Liver (tissue), 8 donors: ENCODE measurements at regions not wholly inside any gene's neighbourhood (a gene's known extent, or its start where the extent isn't known, plus 50 kb on each side); places are given as distances from the start of the nearest gene placed in this dataset.

Experiments
- DNase-seq: peaks from one replicate; pipeline ENCODE4 v3.0.0-alpha.2; 2017; ENCODE audit warnings: low spot score
- H3K27ac ChIP-seq, 2 donors: one replicate each; pipeline ENCODE4 v1.7.0; 2013; ENCODE audit warnings: inconsistent platforms in 2 of 2, low read length in 2 of 2, control low read depth in 1 of 2, low read depth in 1 of 2, mild to moderate bottlenecking in 1 of 2
- H3K27me3 ChIP-seq, 4 donors: one replicate each; pipeline versions ENCODE4 v1.6.1 to v1.7.0; 2013; ENCODE audit warnings: low read length in 3 of 4, inconsistent platforms in 1 of 4, mild to moderate bottlenecking in 1 of 4, moderate library complexity in 1 of 4; ENCODE audit not compliant: control insufficient read depth in 4 of 4, insufficient read depth in 4 of 4
- H3K36me3 ChIP-seq, 4 donors: one replicate each; pipeline versions ENCODE4 v1.6.1 to v1.7.0; 2013; ENCODE audit warnings: low read length in 3 of 4, mild to moderate bottlenecking in 3 of 4, low read depth in 1 of 4, moderate library complexity in 1 of 4; ENCODE audit not compliant: control insufficient read depth in 4 of 4, insufficient read depth in 3 of 4
- H3K4me1 ChIP-seq, 4 donors: one replicate each; pipeline versions ENCODE4 v1.6.1 to v1.7.0; 2013; ENCODE audit warnings: low read length in 3 of 4, mild to moderate bottlenecking in 3 of 4, moderate library complexity in 1 of 4; ENCODE audit not compliant: control insufficient read depth in 4 of 4, insufficient read depth in 4 of 4
- H3K4me3 ChIP-seq, 3 donors: one replicate each; pipeline versions ENCODE4 v1.6.1 to v1.7.0; 2013; ENCODE audit warnings: low read length in 3 of 3, control low read depth in 1 of 3, low read depth in 1 of 3, mild to moderate bottlenecking in 1 of 3
- H3K9ac ChIP-seq, 2 donors: one replicate each; pipeline ENCODE4 v1.7.0; 2013; ENCODE audit warnings: low read length in 2 of 2, mild to moderate bottlenecking in 2 of 2, moderate library complexity in 2 of 2, control low read depth in 1 of 2, low read depth in 1 of 2
- H3K9me3 ChIP-seq, 4 donors: one replicate each; pipeline versions ENCODE4 v1.6.1 to v1.7.0; 2013; ENCODE audit warnings: low read length in 3 of 4; ENCODE audit not compliant: control insufficient read depth in 4 of 4
- EGR1 ChIP-seq, 2 donors: IDR thresholded peaks; 2 replicates each; pipeline ENCODE4 v1.6.1; 2016 to 2018; ENCODE audit warnings: antibody characterized with exemption in 2 of 2, low read depth in 2 of 2
- FOXA1 ChIP-seq: IDR thresholded peaks from 2 replicates; pipeline ENCODE4 v1.6.1; 2016; ENCODE audit warnings: antibody characterized with exemption
- FOXA2 ChIP-seq: IDR thresholded peaks from 2 replicates; pipeline ENCODE4 v1.6.1; 2016; ENCODE audit warnings: antibody characterized with exemption
- GABPA ChIP-seq, 2 donors: IDR thresholded peaks in 1 of 2; conservative IDR thresholded peaks in 1 of 2; 2 replicates each; pipeline ENCODE4 v1.6.1; 2016; ENCODE audit warnings: antibody characterized with exemption in 2 of 2, mild to moderate bottlenecking in 1 of 2, moderate library complexity in 1 of 2
- HNF4A ChIP-seq, 2 donors: conservative IDR thresholded peaks; 2 replicates each; pipeline ENCODE4 v1.6.1; 2016; ENCODE audit warnings: antibody characterized with exemption in 2 of 2, mild to moderate bottlenecking in 2 of 2
- HNF4G ChIP-seq: IDR thresholded peaks from 2 replicates; pipeline ENCODE4 v1.6.1; 2016; ENCODE audit warnings: antibody characterized with exemption
- JUND ChIP-seq, 2 donors: IDR thresholded peaks; 2 replicates each; pipeline ENCODE4 v1.6.1; 2016; ENCODE audit warnings: antibody characterized with exemption in 2 of 2
- NR2F2 ChIP-seq: IDR thresholded peaks from 2 replicates; pipeline ENCODE4 v1.6.1; 2016; ENCODE audit warnings: antibody characterized with exemption
- RAD21 ChIP-seq, 2 donors: IDR thresholded peaks; 2 replicates each; pipeline ENCODE4 v1.6.1; 2016; ENCODE audit warnings: antibody characterized with exemption in 2 of 2, mild to moderate bottlenecking in 2 of 2
- RXRA ChIP-seq, 2 donors: IDR thresholded peaks; 2 replicates each; pipeline ENCODE4 v1.6.1; 2017 to 2018; ENCODE audit warnings: antibody characterized with exemption in 2 of 2, mild to moderate bottlenecking in 1 of 2
- SP1 ChIP-seq: IDR thresholded peaks from 2 replicates; pipeline ENCODE4 v1.6.1; 2018; ENCODE audit warnings: antibody characterized with exemption, mild to moderate bottlenecking
- YY1 ChIP-seq: IDR thresholded peaks from 2 replicates; pipeline ENCODE4 v1.6.1; 2016; ENCODE audit warnings: antibody characterized with exemption, mild to moderate bottlenecking
- WGBS: extraction: QIAGEN DNeasy Blood & Tissue Kit; methylation state at CpG from one replicate; pipeline ENCODE4 v1.1.7; 2013; 5-methylcytosine and 5-hydroxymethylcytosine counted together
- TF ChIP-seq, protein P1 (sequence below): IDR thresholded peaks from 2 replicates; pipeline ENCODE4 v1.6.1; 2016; ENCODE audit warnings: antibody characterized with exemption, mild to moderate bottlenecking
- TF ChIP-seq, protein P2 (sequence below): IDR thresholded peaks from 2 replicates; pipeline ENCODE4 v1.6.1; 2016; ENCODE audit warnings: antibody characterized with exemption
- TF ChIP-seq, protein P3 (sequence below): IDR thresholded peaks from 2 replicates; pipeline ENCODE4 v1.6.1; 2016; ENCODE audit warnings: antibody characterized with exemption
- TF ChIP-seq, protein P4 (sequence below): fragments of 150-350 bp; IDR thresholded peaks from 2 replicates; pipeline ENCODE4 v1.5.1; 2017; ENCODE audit warnings: improper control_type of control experiment, low read depth, low read length; ENCODE audit not compliant: missing input control
- TF ChIP-seq, protein P5 (sequence below): IDR thresholded peaks from 2 replicates; pipeline ENCODE4 v1.6.1; 2016; ENCODE audit warnings: antibody characterized with exemption
- donor health status: healthy.
- donor health status: healthy.
- donor health status: healthy.
- donor health status: healthy.
- donor health status: healthy.

DNA sequence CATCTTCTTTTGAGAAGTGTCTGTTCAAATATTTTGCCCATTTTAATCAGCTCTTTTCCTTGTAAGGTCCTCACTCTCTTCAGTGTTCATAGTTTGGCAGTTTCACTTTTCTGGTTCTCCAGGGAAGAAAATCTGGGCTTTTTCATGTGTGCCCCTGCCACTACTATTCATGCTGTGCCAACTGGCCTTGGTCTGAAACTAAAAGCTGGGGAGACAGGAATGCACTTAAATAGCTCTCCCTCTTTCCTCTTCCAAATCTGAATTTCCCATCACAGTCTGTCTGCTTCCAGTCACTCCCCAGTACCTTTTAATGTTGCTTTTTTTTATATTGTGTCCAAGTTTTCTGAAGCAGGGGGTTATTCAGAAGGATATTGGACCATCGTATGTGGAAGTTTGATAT, 574.3 kb upstream of the POU3F3 start:
- H3K36me3 ChIP-seq = no peaks in the 10 kb centered on the region
- no peak for DNase-seq
- 66% methylated on average over 1 of the region's 1 CpG for WGBS
- H3K9me3 ChIP-seq = no peaks in the 10 kb centered on the region
- TF ChIP-seq HNF4A (conservative IDR thresholded peaks at IDR 0.05) (no peak), FOXA1 (no peak), RAD21 (IDR thresholded peaks at IDR 0.05) (no peak), HNF4G (no peak), GABPA (IDR thresholded peaks at IDR 0.05 in 1 of 2, conservative IDR thresholded peaks at IDR 0.05 in 1 of 2) (no peak)
- TF ChIP-seq, protein P1, sequence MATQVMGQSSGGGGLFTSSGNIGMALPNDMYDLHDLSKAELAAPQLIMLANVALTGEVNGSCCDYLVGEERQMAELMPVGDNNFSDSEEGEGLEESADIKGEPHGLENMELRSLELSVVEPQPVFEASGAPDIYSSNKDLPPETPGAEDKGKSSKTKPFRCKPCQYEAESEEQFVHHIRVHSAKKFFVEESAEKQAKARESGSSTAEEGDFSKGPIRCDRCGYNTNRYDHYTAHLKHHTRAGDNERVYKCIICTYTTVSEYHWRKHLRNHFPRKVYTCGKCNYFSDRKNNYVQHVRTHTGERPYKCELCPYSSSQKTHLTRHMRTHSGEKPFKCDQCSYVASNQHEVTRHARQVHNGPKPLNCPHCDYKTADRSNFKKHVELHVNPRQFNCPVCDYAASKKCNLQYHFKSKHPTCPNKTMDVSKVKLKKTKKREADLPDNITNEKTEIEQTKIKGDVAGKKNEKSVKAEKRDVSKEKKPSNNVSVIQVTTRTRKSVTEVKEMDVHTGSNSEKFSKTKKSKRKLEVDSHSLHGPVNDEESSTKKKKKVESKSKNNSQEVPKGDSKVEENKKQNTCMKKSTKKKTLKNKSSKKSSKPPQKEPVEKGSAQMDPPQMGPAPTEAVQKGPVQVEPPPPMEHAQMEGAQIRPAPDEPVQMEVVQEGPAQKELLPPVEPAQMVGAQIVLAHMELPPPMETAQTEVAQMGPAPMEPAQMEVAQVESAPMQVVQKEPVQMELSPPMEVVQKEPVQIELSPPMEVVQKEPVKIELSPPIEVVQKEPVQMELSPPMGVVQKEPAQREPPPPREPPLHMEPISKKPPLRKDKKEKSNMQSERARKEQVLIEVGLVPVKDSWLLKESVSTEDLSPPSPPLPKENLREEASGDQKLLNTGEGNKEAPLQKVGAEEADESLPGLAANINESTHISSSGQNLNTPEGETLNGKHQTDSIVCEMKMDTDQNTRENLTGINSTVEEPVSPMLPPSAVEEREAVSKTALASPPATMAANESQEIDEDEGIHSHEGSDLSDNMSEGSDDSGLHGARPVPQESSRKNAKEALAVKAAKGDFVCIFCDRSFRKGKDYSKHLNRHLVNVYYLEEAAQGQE = no peak
- H3K4me1 ChIP-seq = no peaks in the 10 kb centered on the region
- no peak overlapping the region for H3K27ac ChIP-seq
- H3K27me3 ChIP-seq = no peaks in the 10 kb centered on the region
- no peak overlapping the region for H3K4me3 ChIP-seq
- no peak overlapping the region for H3K9ac ChIP-seq

DNA sequence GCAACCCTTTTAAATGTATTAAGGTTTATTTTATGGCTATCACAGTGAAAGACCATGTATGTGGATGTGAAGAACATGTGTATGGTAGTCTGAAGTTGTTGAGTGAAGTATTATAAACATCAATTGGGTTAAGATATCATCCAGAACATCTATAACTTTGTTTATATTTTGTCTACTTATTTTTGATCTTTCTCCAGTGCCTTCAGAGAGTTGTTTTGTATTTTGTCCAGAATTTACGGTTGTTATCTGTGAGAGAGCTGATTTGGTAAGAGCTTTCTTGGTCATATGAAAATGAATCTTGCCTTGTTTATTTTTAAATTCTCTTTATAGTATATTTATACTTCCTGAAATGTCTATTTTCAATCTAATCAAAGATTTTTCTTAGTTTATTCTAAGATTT, 573.7 kb upstream of the POU3F3 start:
- no peaks in the 10 kb centered on the region for H3K36me3 ChIP-seq
- H3K9me3 ChIP-seq = no peaks in the 10 kb centered on the region
- 82% methylated on average over 1 of the region's 1 CpG for WGBS
- H3K27ac ChIP-seq = no peak overlapping the region
- H3K4me1 ChIP-seq = no peaks in the 10 kb centered on the region
- TF ChIP-seq RAD21 (IDR thresholded peaks at IDR 0.05) (no peak), FOXA2 (no peak), NR2F2 (no peak), SP1 (no peak), HNF4A (conservative IDR thresholded peaks at IDR 0.05) (no peak), JUND (IDR thresholded peaks at IDR 0.05) (no peak)
- TF ChIP-seq, protein P2, sequence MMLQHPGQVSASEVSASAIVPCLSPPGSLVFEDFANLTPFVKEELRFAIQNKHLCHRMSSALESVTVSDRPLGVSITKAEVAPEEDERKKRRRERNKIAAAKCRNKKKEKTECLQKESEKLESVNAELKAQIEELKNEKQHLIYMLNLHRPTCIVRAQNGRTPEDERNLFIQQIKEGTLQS = no peak
- no peak for DNase-seq
- no peak overlapping the region for H3K9ac ChIP-seq
- no peak overlapping the region for H3K4me3 ChIP-seq
- no peaks in the 10 kb centered on the region for H3K27me3 ChIP-seq

DNA sequence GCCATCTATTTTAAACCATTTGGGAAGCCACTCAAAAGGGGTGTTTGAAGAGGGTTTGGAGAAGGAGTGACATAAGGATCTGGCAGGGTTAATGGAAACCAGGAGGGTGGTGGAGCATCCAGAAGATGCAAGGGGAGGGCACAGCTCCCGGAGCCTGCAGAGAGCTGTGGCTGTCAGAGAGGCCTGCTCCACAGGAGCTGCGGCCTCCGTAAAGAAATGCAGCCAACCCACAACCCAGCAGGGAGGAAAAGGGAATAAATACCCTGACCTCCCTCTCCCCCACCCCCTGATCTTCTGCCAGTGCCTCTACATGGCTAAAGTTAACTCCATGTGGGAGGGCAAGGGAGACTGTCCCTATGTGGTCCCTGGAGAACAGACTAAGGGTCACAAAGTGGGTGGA, 567.1 kb upstream of the POU3F3 start:
- H3K4me3 ChIP-seq = no peak overlapping the region
- H3K4me1 ChIP-seq = no peaks in the 10 kb centered on the region
- H3K9ac ChIP-seq = no peak overlapping the region
- H3K9me3 ChIP-seq = no peaks in the 10 kb centered on the region
- no peaks in the 10 kb centered on the region for H3K36me3 ChIP-seq
- WGBS = 73% methylated on average over 3 of the region's 3 CpGs
- no peak for TF ChIP-seq HNF4A (conservative IDR thresholded peaks at IDR 0.05)
- TF ChIP-seq NR2F2 = no peak
- TF ChIP-seq RAD21 (IDR thresholded peaks at IDR 0.05) = no peak
- TF ChIP-seq GABPA (IDR thresholded peaks at IDR 0.05 in 1 of 2, conservative IDR thresholded peaks at IDR 0.05 in 1 of 2) = no peak
- TF ChIP-seq RXRA (IDR thresholded peaks at IDR 0.05) = no peak
- TF ChIP-seq HNF4G = no peak
- TF ChIP-seq YY1 = no peak
- no peak for TF ChIP-seq FOXA1
- TF ChIP-seq, protein P2 = no peak
- TF ChIP-seq EGR1 (IDR thresholded peaks at IDR 0.05; ENCODE audit: low read depth in 2 of 2) = no peak
- TF ChIP-seq, protein P3, sequence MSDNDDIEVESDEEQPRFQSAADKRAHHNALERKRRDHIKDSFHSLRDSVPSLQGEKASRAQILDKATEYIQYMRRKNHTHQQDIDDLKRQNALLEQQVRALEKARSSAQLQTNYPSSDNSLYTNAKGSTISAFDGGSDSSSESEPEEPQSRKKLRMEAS = no peak
- TF ChIP-seq, protein P4, sequence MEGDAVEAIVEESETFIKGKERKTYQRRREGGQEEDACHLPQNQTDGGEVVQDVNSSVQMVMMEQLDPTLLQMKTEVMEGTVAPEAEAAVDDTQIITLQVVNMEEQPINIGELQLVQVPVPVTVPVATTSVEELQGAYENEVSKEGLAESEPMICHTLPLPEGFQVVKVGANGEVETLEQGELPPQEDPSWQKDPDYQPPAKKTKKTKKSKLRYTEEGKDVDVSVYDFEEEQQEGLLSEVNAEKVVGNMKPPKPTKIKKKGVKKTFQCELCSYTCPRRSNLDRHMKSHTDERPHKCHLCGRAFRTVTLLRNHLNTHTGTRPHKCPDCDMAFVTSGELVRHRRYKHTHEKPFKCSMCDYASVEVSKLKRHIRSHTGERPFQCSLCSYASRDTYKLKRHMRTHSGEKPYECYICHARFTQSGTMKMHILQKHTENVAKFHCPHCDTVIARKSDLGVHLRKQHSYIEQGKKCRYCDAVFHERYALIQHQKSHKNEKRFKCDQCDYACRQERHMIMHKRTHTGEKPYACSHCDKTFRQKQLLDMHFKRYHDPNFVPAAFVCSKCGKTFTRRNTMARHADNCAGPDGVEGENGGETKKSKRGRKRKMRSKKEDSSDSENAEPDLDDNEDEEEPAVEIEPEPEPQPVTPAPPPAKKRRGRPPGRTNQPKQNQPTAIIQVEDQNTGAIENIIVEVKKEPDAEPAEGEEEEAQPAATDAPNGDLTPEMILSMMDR = no peak
- no peak for TF ChIP-seq JUND (IDR thresholded peaks at IDR 0.05)
- TF ChIP-seq, protein P5, sequence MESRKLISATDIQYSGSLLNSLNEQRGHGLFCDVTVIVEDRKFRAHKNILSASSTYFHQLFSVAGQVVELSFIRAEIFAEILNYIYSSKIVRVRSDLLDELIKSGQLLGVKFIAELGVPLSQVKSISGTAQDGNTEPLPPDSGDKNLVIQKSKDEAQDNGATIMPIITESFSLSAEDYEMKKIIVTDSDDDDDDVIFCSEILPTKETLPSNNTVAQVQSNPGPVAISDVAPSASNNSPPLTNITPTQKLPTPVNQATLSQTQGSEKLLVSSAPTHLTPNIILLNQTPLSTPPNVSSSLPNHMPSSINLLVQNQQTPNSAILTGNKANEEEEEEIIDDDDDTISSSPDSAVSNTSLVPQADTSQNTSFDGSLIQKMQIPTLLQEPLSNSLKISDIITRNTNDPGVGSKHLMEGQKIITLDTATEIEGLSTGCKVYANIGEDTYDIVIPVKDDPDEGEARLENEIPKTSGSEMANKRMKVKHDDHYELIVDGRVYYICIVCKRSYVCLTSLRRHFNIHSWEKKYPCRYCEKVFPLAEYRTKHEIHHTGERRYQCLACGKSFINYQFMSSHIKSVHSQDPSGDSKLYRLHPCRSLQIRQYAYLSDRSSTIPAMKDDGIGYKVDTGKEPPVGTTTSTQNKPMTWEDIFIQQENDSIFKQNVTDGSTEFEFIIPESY = no peak
- TF ChIP-seq SP1 = no peak
- H3K27me3 ChIP-seq = no peaks in the 10 kb centered on the region
- H3K27ac ChIP-seq = no peak overlapping the region
- no peak for DNase-seq
